ENCODE measurements at regions not wholly inside any gene's neighbourhood (a gene's known extent, or its start where the extent isn't known, plus 50 kb on each side); places are given as distances from the start of the nearest gene placed in this dataset.

- dilution Hi-C loops (cut with MboI; ENCODE audit: extremely low pct_ligation_motif_present, low sequenced_read_pairs) (no loop called here), intact Hi-C loops (cut with micrococcal nuclease) (no loop called here)
- ChIA-PET POLR2A (no interaction called here), CTCF (no interaction called here)
- H3K9me1 ChIP-seq (replicated peaks; ENCODE audit: control insufficient read depth, extremely low read depth, insufficient read depth, low read length) = no peaks in the 10 kb centered on the region
- FAIRE-seq (no peak), DNase-seq (ENCODE audit: low read depth, low spot score) (no peak)
- H4K20me1 ChIP-seq (replicated peaks; ENCODE audit: control insufficient read depth, extremely low read depth, insufficient read depth, low read length) = no peaks in the 10 kb centered on the region
- H3K4me2 ChIP-seq (ENCODE audit: insufficient read depth, low read length) = no peak overlapping the region
- H2AFZ ChIP-seq (ENCODE audit: low read depth, low read length) = no peak overlapping the region
- TF ChIP-seq POLR2AphosphoS5 (IDR thresholded peaks at IDR 0.05; ENCODE audit: insufficient read depth, low read depth, low read length) = no peak
- BruUV-seq (replicated peaks) = no TSS peak
- no peaks in the 10 kb centered on the region for H3K9me3 ChIP-seq (replicated peaks; ENCODE audit: control insufficient read depth, insufficient read depth, low read length)
- H3K4me1 ChIP-seq (ENCODE audit: control insufficient read depth, extremely low read depth, insufficient read depth, low read length) = no peaks in the 10 kb centered on the region
- no peaks in the 10 kb centered on the region for H3K27me3 ChIP-seq (ENCODE audit: control insufficient read depth in 2 of 2, insufficient read depth in 2 of 2, low read length in 2 of 2)
- no peak overlapping the region for H3K9ac ChIP-seq (replicated peaks; ENCODE audit: extremely low read depth, insufficient read depth, low read length)
- H3K4me3 ChIP-seq (replicated peaks in 1 of 3; ENCODE audit: insufficient read depth in 1 of 3, low read depth in 1 of 3, low read length in 3 of 3) = no peak overlapping the region
- no peaks in the 10 kb centered on the region for H3K36me3 ChIP-seq (ENCODE audit: control insufficient read depth in 2 of 2, extremely low read depth in 1 of 2, insufficient read depth in 2 of 2, low read length in 2 of 2)
- no peaks in the 10 kb centered on the region for H3K79me2 ChIP-seq (ENCODE audit: control insufficient read depth, insufficient read depth, low read length)
- H3K27ac ChIP-seq (ENCODE audit: insufficient read depth, low read depth, low read length) = no peak overlapping the region
These were observed 736.2 kb upstream of the ADGRB3 start for GRCh38 chr6:67898875-67899274.

- H3K79me2 ChIP-seq (ENCODE audit: control insufficient read depth, insufficient read depth, low read length) = no peaks in the 10 kb centered on the region
- no peak overlapping the region for H2AFZ ChIP-seq (ENCODE audit: low read depth, low read length)
- H3K9me1 ChIP-seq (replicated peaks; ENCODE audit: control insufficient read depth, extremely low read depth, insufficient read depth, low read length) = no peaks in the 10 kb centered on the region
- DNase-seq (ENCODE audit: low read depth, low spot score) = no peak
- no peak overlapping the region for H3K4me3 ChIP-seq (replicated peaks in 1 of 3; ENCODE audit: insufficient read depth in 1 of 3, low read depth in 1 of 3, low read length in 3 of 3)
- ChIA-PET POLR2A (no interaction called here), CTCF (no interaction called here)
- dilution Hi-C loops (cut with MboI; ENCODE audit: extremely low pct_ligation_motif_present, low sequenced_read_pairs) = no loop called here
- TF ChIP-seq POLR2A (IDR thresholded peaks at IDR 0.05; ENCODE audit: low read depth, low read length) (no peak), MYC (IDR thresholded peaks at IDR 0.05; ENCODE audit: low read depth, low read length) (no peak), EZH2 (IDR thresholded peaks at IDR 0.05; ENCODE audit: borderline replicate concordance, low read depth, low read length, severe bottlenecking) (no peak), MAX (IDR thresholded peaks at IDR 0.05; ENCODE audit: insufficient read depth, insufficient read length) (no peak), JUN (IDR thresholded peaks at IDR 0.05; ENCODE audit: borderline replicate concordance, insufficient read depth, insufficient read length, low read depth) (no peak), POLR2AphosphoS5 (IDR thresholded peaks at IDR 0.05; ENCODE audit: insufficient read depth, low read depth, low read length) (no peak)
- H3K9me3 ChIP-seq (replicated peaks; ENCODE audit: control insufficient read depth, insufficient read depth, low read length) = no peaks in the 10 kb centered on the region
- no peaks in the 10 kb centered on the region for H4K20me1 ChIP-seq (replicated peaks; ENCODE audit: control insufficient read depth, extremely low read depth, insufficient read depth, low read length)
- no peak overlapping the region for H3K27ac ChIP-seq (ENCODE audit: insufficient read depth, low read depth, low read length)
- no peaks in the 10 kb centered on the region for H3K4me1 ChIP-seq (ENCODE audit: control insufficient read depth, extremely low read depth, insufficient read depth, low read length)
- no peak overlapping the region for H3K9ac ChIP-seq (replicated peaks; ENCODE audit: extremely low read depth, insufficient read depth, low read length)
- FAIRE-seq = no peak
- H3K4me2 ChIP-seq (ENCODE audit: insufficient read depth, low read length) = no peak overlapping the region
- no TSS peak for BruUV-seq (replicated peaks)
- H3K36me3 ChIP-seq (ENCODE audit: control insufficient read depth in 2 of 2, extremely low read depth in 1 of 2, insufficient read depth in 2 of 2, low read length in 2 of 2) = no peaks in the 10 kb centered on the region
- H3K27me3 ChIP-seq (ENCODE audit: control insufficient read depth in 2 of 2, insufficient read depth in 2 of 2, low read length in 2 of 2) = no peaks in the 10 kb centered on the region
- intact Hi-C loops (cut with micrococcal nuclease) = no loop called here
These were observed 737.0 kb upstream of the ADGRB3 start for GRCh38 chr6:67897998-67898607.

Data from endothelial cell of umbilical vein (primary cell).